CD4-positive, alpha-beta T cell treated with Interleukin-15 for 1 hour (primary cell): ENCODE measurements at regions not wholly inside any gene's neighbourhood (a gene's known extent, or its start where the extent isn't known, plus 50 kb on each side); places are given as distances from the start of the nearest gene placed in this dataset.

Experiments
- DNase-seq: peaks from one replicate; pipeline ENCODE4 v3.0.0-alpha.2; 2020

DNA sequence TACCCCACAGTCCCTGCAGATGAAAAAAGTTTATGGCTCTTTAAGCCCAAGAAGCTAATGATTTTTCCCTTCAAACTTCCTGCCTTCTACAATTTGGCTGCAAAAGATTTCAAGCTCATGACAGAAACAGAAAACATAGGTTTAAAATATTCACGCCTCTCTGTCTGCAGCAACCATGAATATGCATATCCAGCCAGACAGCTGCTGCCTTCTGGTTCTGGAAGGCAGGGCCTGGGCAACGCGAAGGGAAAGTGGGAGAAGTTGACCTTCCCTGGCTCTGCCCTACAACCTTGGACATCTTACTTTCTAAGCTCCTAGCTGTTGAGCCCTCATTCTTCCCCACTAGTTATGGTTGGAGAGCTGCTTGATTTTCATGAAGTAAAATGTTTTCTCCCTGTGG is 64.8 kb upstream of the CLINT1 start:
- DNase-seq = no peak

DNA sequence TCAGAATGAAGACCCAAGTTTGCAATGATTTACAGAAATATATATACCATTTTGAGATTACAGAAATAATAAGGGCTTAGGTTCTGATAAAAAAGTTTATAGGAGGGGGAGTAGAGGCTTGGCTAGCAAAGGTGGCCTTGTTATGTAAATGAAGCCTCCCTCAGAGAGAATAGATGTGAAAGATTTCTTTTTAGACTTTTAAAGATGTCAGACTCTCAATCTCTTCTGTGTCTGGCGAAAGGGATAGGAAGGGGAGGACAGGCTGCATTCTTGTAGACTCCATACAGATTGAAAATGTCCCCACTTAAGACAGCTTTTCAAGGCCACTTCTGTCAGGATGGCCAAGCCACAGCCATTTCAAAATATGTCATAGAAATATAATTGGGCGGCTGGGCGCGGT is 63.1 kb upstream of the CLINT1 start:
- no peak for DNase-seq

DNA sequence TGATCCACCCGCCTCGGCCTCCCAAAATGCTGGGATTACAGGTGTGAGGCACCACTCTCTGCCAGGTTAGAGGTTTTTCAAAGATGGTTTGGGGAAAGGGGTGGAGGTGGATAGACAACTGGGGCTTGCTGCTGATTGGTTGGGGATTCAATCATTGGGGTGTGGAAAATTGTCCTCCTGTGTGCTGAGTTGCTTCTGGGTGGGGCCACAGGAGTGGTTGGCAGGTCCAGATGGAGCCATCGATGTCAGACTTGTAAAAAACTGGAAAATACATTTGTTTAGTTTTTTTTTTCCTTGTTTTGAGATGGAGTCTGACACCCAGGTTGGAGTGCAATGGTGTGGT is 61.9 kb upstream of the CLINT1 start:
- DNase-seq = no peak

DNA sequence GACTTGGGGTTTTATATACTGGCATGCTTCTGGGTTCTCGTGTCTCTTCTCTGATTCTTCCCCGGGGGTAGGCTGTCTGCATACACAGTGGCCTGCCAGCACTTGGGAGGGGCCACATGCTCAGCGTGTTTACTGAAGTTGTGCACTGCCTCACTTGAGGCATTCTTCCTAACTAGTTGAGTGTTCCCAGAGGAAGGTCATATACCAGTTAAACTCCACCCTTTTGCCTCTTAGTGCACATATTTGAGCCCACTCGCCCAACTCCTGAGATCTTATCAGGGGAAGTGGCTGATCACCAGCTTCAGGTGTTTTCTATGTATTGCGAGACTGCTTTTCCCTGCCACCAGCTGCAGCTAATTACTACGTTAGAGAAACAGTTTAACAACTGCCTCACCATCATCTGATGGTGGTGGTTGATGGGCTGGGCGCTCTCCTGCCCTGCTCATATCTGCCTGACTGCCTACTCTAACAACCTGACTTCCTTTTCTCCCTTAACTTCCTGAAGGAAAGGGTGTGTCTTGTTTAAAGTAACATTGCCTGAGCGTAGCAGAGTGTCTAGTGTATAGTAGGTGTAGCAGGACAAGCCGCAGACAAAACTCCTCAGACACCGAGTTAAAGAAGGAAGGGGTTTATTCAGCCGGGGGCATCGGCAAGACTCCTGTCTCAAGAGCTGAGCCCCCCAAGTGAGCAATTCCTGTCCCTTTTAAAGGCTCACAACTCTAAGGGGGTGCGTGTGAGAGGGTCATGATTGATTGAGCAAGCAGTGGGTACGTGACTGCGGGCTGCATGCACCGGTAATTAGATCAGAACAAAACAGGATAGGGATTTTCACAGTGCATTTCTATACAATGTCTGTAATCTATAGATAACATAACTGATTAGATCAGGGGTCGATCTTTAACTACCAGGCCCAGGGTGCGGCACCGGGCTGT is 60.1 kb upstream of the CLINT1 start:
- no peak for DNase-seq

GRCh38 chr5:157917899-157918809 is 59.2 kb upstream of the CLINT1 start:
- DNase-seq = peak; percentile 48

DNA sequence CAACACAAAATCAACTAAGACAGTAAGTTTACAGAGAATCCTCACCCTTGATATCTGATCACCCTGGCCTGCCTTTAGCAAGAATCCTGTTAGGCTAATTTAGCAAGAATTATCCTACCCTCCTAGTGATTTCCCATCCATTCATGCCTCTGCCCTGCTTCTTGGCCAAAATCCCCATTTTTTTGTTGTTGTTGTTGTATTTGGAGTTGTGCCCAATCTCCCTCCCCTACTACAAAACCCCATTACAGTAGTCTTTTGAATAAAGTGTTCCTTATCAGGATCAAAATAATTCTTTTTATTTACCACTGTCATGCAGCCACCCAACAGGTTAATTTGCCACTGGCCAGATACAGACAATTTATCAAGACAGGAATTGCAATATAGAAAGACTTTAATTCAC is 58.5 kb upstream of the CLINT1 start:
- no peak for DNase-seq

DNA sequence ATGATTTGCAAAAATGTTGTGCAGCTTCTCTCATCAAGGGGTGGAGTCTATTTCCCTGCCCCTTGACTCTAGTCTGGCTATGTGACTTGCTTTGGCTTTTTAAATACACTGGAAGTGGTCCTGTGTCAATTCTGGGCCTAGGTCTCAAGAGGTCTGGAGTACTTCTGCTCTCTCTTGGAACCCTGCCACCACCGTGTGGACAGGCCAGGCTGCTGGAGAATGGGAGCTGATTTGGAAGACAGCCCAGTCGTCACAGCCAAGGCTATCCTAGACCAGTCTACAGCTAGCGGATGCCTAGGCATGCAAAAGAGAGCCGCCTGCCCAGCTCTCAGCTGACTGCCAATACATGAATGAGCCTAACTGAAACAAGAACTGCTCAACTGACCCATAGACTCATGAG is 56.7 kb upstream of the CLINT1 start:
- DNase-seq = no peak

DNA sequence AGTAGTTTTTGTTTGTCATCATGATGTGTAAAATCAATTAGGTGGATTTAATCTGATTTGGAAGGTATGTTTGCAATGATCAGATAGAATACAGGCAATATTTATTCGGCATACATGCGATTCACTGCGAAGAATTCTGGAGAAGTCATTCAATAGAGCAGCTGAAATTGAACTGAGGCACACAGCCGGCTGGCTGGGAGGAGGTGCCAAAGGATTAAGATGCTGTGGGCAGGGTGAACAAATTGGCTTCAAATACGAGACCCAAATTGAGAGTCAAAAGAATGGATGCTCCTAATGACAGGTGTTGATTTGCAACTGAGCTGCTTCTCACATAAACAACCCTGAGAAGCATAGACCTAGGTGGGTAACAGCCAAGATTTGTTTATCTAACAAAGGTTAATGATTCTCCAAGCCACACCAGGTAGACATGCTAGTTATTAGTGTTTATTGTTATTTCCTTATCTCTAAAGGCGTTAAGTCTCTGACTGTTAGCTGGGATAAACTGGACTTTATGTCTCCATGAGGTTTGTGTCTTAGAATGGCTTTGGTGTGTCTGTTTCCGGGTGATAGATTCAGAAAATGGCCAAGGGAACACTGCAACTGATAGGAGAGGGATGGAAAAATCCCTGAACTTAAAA is 55.3 kb upstream of the CLINT1 start:
- DNase-seq = no peak

DNA sequence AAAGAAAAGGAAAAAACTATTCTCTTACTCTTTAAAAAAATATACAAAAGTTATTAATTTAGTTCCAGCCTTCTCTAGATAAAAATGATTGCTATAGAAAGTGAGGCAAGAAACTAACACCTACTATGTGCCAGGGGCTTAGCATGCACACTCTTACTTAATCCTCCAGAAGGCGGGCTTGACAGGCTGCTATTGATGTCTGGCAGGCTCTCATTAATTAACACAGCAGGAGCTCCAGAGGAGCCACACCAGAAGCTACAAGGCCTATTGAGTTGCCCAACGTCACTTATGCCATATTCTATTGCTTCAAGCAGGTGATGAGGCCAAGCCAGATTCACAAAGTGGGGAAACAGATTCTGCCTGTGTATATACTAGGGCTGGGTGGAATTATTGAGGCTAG is 54.6 kb upstream of the CLINT1 start:
- no peak for DNase-seq

GRCh38 chr5:157912621-157913325 is 53.8 kb upstream of the CLINT1 start:
- no peak for DNase-seq

GRCh38 chr5:157911568-157911967 is 52.6 kb upstream of the CLINT1 start:
- no peak for DNase-seq
